ENCODE measurements at regions not wholly inside any gene's neighbourhood (a gene's known extent, or its start where the extent isn't known, plus 50 kb on each side); places are given as distances from the start of the nearest gene placed in this dataset.

GRCh38 chr22:22830957-22831688 lies 56.5 kb upstream of the IGLL5 start:
- Histone ChIP-seq H3K27ac (no peak overlapping the region), H3K4me2 (no peak overlapping the region), H3K4me1 (ENCODE audit: low read depth, poor library complexity, severe bottlenecking) (peaks cover 7% of the 10 kb centered on the region), H3K27me3 (ENCODE audit: insufficient read depth, low read depth) (no peaks in the 10 kb centered on the region; the same call in 1 of the 2 replicates), H3K4me3 (IDR thresholded peaks at IDR 0.05; ENCODE audit: insufficient read depth, low read depth, low read length) (no peak overlapping the region), H3K36me3 (ENCODE audit: insufficient read depth) (no peaks in the 10 kb centered on the region), H3K9ac (no peak overlapping the region), H2AFZ (ENCODE audit: low read depth) (no peak overlapping the region), H3K79me2 (ENCODE audit: insufficient read depth, low read depth) (no peaks in the 10 kb centered on the region), H4K20me1 (ENCODE audit: insufficient read depth) (no peaks in the 10 kb centered on the region)
- no peak for TF ChIP-seq CTCF (conservative IDR thresholded peaks at IDR 0.05; ENCODE audit: low read depth, low read length)

- Histone ChIP-seq H3K27me3 (ENCODE audit: insufficient read depth, low read depth) (no peaks in the 10 kb centered on the region; the same call in 1 of the 2 replicates), H3K4me1 (ENCODE audit: low read depth, poor library complexity, severe bottlenecking) (no peaks in the 10 kb centered on the region), H3K79me2 (ENCODE audit: insufficient read depth, low read depth) (no peaks in the 10 kb centered on the region), H3K9ac (no peak overlapping the region), H3K27ac (no peak overlapping the region), H2AFZ (ENCODE audit: low read depth) (no peak overlapping the region), H3K36me3 (ENCODE audit: insufficient read depth) (no peaks in the 10 kb centered on the region), H4K20me1 (ENCODE audit: insufficient read depth) (no peaks in the 10 kb centered on the region), H3K4me3 (IDR thresholded peaks at IDR 0.05; ENCODE audit: insufficient read depth, low read depth, low read length) (no peak overlapping the region), H3K4me2 (no peak overlapping the region)
- TF ChIP-seq CTCF (conservative IDR thresholded peaks at IDR 0.05; ENCODE audit: low read depth, low read length), result no peak
Measured at GRCh38 chr22:22833059-22833458, 54.6 kb upstream of the IGLL5 start.

- H3K27ac ChIP-seq, result no peak overlapping the region
- no peaks in the 10 kb centered on the region for H3K4me1 ChIP-seq (ENCODE audit: low read depth, poor library complexity, severe bottlenecking)
- H3K4me2 ChIP-seq, result no peak overlapping the region
- H2AFZ ChIP-seq (ENCODE audit: low read depth), result no peak overlapping the region
- H3K9ac ChIP-seq, result no peak overlapping the region
- no peaks in the 10 kb centered on the region for H3K79me2 ChIP-seq (ENCODE audit: insufficient read depth, low read depth)
- H3K36me3 ChIP-seq (ENCODE audit: insufficient read depth), result no peaks in the 10 kb centered on the region
- no peaks in the 10 kb centered on the region; the same call in 1 of the 2 replicates for H3K27me3 ChIP-seq (ENCODE audit: insufficient read depth, low read depth)
- H3K4me3 ChIP-seq (IDR thresholded peaks at IDR 0.05; ENCODE audit: insufficient read depth, low read depth, low read length), result no peak overlapping the region
- TF ChIP-seq CTCF (conservative IDR thresholded peaks at IDR 0.05; ENCODE audit: low read depth, low read length), result no peak
- no peaks in the 10 kb centered on the region for H4K20me1 ChIP-seq (ENCODE audit: insufficient read depth)
Measured at GRCh38 chr22:22833488-22833887, 54.1 kb upstream of the IGLL5 start.

- no peaks in the 10 kb centered on the region for H3K4me1 ChIP-seq (ENCODE audit: low read depth, poor library complexity, severe bottlenecking)
- H3K79me2 ChIP-seq (ENCODE audit: insufficient read depth, low read depth), result no peaks in the 10 kb centered on the region
- no peak overlapping the region for H3K4me3 ChIP-seq (IDR thresholded peaks at IDR 0.05; ENCODE audit: insufficient read depth, low read depth, low read length)
- no peak overlapping the region for H3K9ac ChIP-seq
- no peak overlapping the region for H2AFZ ChIP-seq (ENCODE audit: low read depth)
- no peak overlapping the region for H3K27ac ChIP-seq
- H3K4me2 ChIP-seq, result no peak overlapping the region
- no peaks in the 10 kb centered on the region; the same call in 1 of the 2 replicates for H3K27me3 ChIP-seq (ENCODE audit: insufficient read depth, low read depth)
- H4K20me1 ChIP-seq (ENCODE audit: insufficient read depth), result no peaks in the 10 kb centered on the region
- TF ChIP-seq CTCF (conservative IDR thresholded peaks at IDR 0.05; ENCODE audit: low read depth, low read length), result no peak
- no peaks in the 10 kb centered on the region for H3K36me3 ChIP-seq (ENCODE audit: insufficient read depth)
Measured at GRCh38 chr22:22834204-22834603, 53.4 kb upstream of the IGLL5 start.
